Parathyroid adenoma (tissue), 2 donors: ENCODE measurements at regions not wholly inside any gene's neighbourhood (a gene's known extent, or its start where the extent isn't known, plus 50 kb on each side); places are given as distances from the start of the nearest gene placed in this dataset.

Source experiments
- H2AFZ ChIP-seq: fragments of 300-600 bp; sonication (generic); one replicate; pipeline ENCODE4 v1.7.0; 2017; ENCODE audit warnings: antibody characterized with exemption, mild to moderate bottlenecking
- H3K27ac ChIP-seq: fragments of 300-600 bp; sonication (generic); one replicate; pipeline ENCODE4 v1.7.0; 2017
- H3K27me3 ChIP-seq: fragments of 300-600 bp; sonication (generic); one replicate; pipeline ENCODE4 v1.7.0; 2017; ENCODE audit warnings: low read length; ENCODE audit not compliant: control insufficient read depth, insufficient read depth
- H3K36me3 ChIP-seq: fragments of 300-600 bp; sonication (generic); one replicate; pipeline ENCODE4 v1.7.0; 2017; ENCODE audit warnings: low read length; ENCODE audit not compliant: control insufficient read depth, insufficient read depth
- H3K4me1 ChIP-seq: fragments of 300-600 bp; sonication (generic); one replicate; pipeline ENCODE4 v1.7.0; 2017; ENCODE audit warnings: control low read depth
- H3K4me2 ChIP-seq: fragments of 300-600 bp; sonication (generic); one replicate; pipeline ENCODE4 v1.7.0; 2017; ENCODE audit warnings: low read length
- H3K4me3 ChIP-seq: fragments of 300-600 bp; sonication (generic); one replicate; pipeline ENCODE4 v1.7.0; 2017; ENCODE audit warnings: low read depth, low read length
- H3K79me2 ChIP-seq: fragments of 300-600 bp; sonication (generic); one replicate; pipeline ENCODE4 v1.7.0; 2017; ENCODE audit warnings: control low read depth
- H3K9ac ChIP-seq: fragments of 300-600 bp; sonication (generic); one replicate; pipeline ENCODE4 v1.7.0; 2017; ENCODE audit warnings: mild to moderate bottlenecking
- H3K9me3 ChIP-seq: fragments of 300-600 bp; sonication (generic); one replicate; pipeline ENCODE4 v1.7.0; 2017; ENCODE audit warnings: low read length; ENCODE audit not compliant: control insufficient read depth
- TF ChIP-seq, protein P1 (sequence below): fragments of 300-600 bp; sonication (generic); IDR thresholded peaks from one replicate; pipeline ENCODE4 v1.7.0; 2017; ENCODE audit warnings: antibody characterized with exemption, mild to moderate bottlenecking
- donor health status: primary hyperparathyroidism.

DNA sequence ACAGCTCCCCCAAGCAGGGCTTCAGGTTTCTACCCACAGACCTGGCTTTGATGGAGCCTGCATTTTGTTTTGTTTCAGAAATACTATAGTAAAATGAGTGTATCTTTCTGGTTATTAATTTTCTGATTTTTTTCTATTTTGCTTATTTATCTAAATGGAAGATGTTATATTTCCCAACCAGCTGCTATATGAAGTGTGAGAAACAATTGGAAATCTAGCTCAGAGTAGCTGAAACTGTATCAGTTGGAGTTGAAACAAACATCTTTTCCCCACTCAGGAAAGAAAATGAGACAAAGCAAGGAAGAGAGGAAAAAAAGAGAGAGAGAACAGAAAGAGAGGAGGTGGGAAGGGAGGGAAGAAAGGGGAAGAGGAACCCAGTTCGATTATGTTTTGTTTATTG lies 358.5 kb upstream of the ZNF507 start:
- Histone ChIP-seq H3K4me2 (no peak overlapping the region), H3K9me3 (no peaks in the 10 kb centered on the region), H2AFZ (no peak overlapping the region), H3K27me3 (no peaks in the 10 kb centered on the region), H3K79me2 (no peaks in the 10 kb centered on the region), H3K4me3 (no peak overlapping the region), H3K4me1 (no peaks in the 10 kb centered on the region), H3K27ac (no peak overlapping the region), H3K9ac (no peak overlapping the region), H3K36me3 (no peaks in the 10 kb centered on the region)
- TF ChIP-seq, protein P1, sequence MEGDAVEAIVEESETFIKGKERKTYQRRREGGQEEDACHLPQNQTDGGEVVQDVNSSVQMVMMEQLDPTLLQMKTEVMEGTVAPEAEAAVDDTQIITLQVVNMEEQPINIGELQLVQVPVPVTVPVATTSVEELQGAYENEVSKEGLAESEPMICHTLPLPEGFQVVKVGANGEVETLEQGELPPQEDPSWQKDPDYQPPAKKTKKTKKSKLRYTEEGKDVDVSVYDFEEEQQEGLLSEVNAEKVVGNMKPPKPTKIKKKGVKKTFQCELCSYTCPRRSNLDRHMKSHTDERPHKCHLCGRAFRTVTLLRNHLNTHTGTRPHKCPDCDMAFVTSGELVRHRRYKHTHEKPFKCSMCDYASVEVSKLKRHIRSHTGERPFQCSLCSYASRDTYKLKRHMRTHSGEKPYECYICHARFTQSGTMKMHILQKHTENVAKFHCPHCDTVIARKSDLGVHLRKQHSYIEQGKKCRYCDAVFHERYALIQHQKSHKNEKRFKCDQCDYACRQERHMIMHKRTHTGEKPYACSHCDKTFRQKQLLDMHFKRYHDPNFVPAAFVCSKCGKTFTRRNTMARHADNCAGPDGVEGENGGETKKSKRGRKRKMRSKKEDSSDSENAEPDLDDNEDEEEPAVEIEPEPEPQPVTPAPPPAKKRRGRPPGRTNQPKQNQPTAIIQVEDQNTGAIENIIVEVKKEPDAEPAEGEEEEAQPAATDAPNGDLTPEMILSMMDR: no peak

- H3K4me1 ChIP-seq: no peaks in the 10 kb centered on the region
- H3K4me3 ChIP-seq: no peak overlapping the region
- H3K36me3 ChIP-seq: no peaks in the 10 kb centered on the region
- H3K27me3 ChIP-seq: no peaks in the 10 kb centered on the region
- no peaks in the 10 kb centered on the region for H3K79me2 ChIP-seq
- TF ChIP-seq, protein P1: no peak
- no peak overlapping the region for H3K9ac ChIP-seq
- no peaks in the 10 kb centered on the region for H3K9me3 ChIP-seq
- no peak overlapping the region for H3K27ac ChIP-seq
- H3K4me2 ChIP-seq: no peak overlapping the region
- no peak overlapping the region for H2AFZ ChIP-seq
Measured at GRCh38 chr19:31988256-31988655, 357.2 kb upstream of the ZNF507 start.

DNA sequence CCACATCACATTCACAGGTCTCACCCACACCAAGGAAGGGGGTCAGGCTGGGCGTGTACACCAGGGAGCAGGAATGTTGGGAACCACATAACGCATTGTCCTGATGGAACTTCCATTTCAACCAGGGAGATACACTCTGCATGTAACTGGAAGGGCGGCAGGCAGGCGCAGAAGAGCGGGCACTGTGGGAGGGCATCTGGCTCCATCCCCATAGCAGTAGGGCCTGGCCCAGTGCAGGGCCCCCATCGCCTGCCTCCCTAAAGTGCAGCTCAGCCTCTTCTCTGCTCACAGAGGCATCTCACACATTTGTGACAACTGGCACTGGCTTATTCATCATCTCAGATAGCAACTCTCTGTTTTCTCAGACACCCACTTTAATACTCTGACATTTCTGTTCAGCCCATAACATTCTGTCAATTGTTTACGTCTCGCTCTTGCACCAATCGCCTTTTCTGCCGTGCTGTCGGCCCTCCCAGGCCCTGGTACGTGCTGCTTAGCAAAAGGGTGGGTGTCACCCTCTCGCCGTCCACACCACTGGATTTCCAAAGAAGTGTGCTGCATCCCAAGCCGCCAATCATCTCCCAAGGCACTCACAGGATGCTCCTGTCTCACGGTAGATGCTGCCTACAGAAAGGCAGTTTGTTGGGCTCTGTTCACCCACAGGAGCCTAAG lies 353.3 kb upstream of the ZNF507 start:
- Histone ChIP-seq H3K9me3 (no peaks in the 10 kb centered on the region), H3K36me3 (no peaks in the 10 kb centered on the region), H3K4me3 (no peak overlapping the region), H2AFZ (no peak overlapping the region), H3K4me2 (no peak overlapping the region), H3K4me1 (no peaks in the 10 kb centered on the region), H3K9ac (no peak overlapping the region), H3K27me3 (no peaks in the 10 kb centered on the region), H3K79me2 (no peaks in the 10 kb centered on the region), H3K27ac (no peak overlapping the region)
- TF ChIP-seq, protein P1: no peak

GRCh38 chr19:31992750-31993149 lies 352.7 kb upstream of the ZNF507 start:
- no peak overlapping the region for H3K4me2 ChIP-seq
- H3K79me2 ChIP-seq: no peaks in the 10 kb centered on the region
- no peaks in the 10 kb centered on the region for H3K36me3 ChIP-seq
- no peaks in the 10 kb centered on the region for H3K27me3 ChIP-seq
- no peaks in the 10 kb centered on the region for H3K4me1 ChIP-seq
- H2AFZ ChIP-seq: no peak overlapping the region
- no peak overlapping the region for H3K9ac ChIP-seq
- no peak overlapping the region for H3K4me3 ChIP-seq
- TF ChIP-seq, protein P1: no peak
- no peak overlapping the region for H3K27ac ChIP-seq
- H3K9me3 ChIP-seq: no peaks in the 10 kb centered on the region

GRCh38 chr19:31995546-31995945 lies 349.9 kb upstream of the ZNF507 start:
- TF ChIP-seq, protein P1: no peak
- H3K9ac ChIP-seq: no peak overlapping the region
- H2AFZ ChIP-seq: no peak overlapping the region
- H3K4me3 ChIP-seq: no peak overlapping the region
- no peaks in the 10 kb centered on the region for H3K4me1 ChIP-seq
- H3K27me3 ChIP-seq: no peaks in the 10 kb centered on the region
- H3K79me2 ChIP-seq: no peaks in the 10 kb centered on the region
- H3K27ac ChIP-seq: no peak overlapping the region
- H3K4me2 ChIP-seq: no peak overlapping the region
- H3K9me3 ChIP-seq: no peaks in the 10 kb centered on the region
- H3K36me3 ChIP-seq: no peaks in the 10 kb centered on the region
